Activated CD4-positive, CD25-positive, alpha-beta regulatory T cell (primary cell): ENCODE measurements at regions not wholly inside any gene's neighbourhood (a gene's known extent, or its start where the extent isn't known, plus 50 kb on each side); places are given as distances from the start of the nearest gene placed in this dataset.

Experiments used
- DNase-seq, 4 experiments: peaks; one replicate each; lab custom pipeline; 2025; lab: John Stamatoyannopoulos, UW

GRCh38 chr1:29457496-29458368, 221.4 kb downstream of the PTPRU start:
- no peak for DNase-seq

GRCh38 chr1:29456685-29457435, 220.5 kb downstream of the PTPRU start:
- no peak for DNase-seq

- no peak for DNase-seq
These were observed 219.5 kb downstream of the PTPRU start for GRCh38 chr1:29455781-29456180.

- DNase-seq, result no peak
These were observed 218.5 kb downstream of the PTPRU start for GRCh38 chr1:29454616-29455380.

- no peak for DNase-seq
These were observed 217.3 kb downstream of the PTPRU start for GRCh38 chr1:29453502-29454240.

- DNase-seq, result no peak
These were observed 216.3 kb downstream of the PTPRU start for GRCh38 chr1:29452463-29453230.

GRCh38 chr1:29451368-29451892, 215.1 kb downstream of the PTPRU start:
- no peak for DNase-seq

- DNase-seq, result no peak
These were observed 214.3 kb downstream of the PTPRU start for GRCh38 chr1:29450591-29450990.

- no peak for DNase-seq
These were observed 212.3 kb downstream of the PTPRU start for GRCh38 chr1:29448456-29449235.

- no peak for DNase-seq
These were observed 211.0 kb downstream of the PTPRU start for GRCh38 chr1:29447368-29447767.

- DNase-seq, result no peak
These were observed 208.7 kb downstream of the PTPRU start for GRCh38 chr1:29444782-29445729.

- DNase-seq, result no peak
These were observed 207.9 kb downstream of the PTPRU start for GRCh38 chr1:29444081-29444715.

GRCh38 chr1:29441916-29442668, 205.8 kb downstream of the PTPRU start:
- DNase-seq, result no peak

GRCh38 chr1:29439615-29440014, 203.3 kb downstream of the PTPRU start:
- no peak for DNase-seq

GRCh38 chr1:29438991-29439390, 202.7 kb downstream of the PTPRU start:
- no peak for DNase-seq

- no peak for DNase-seq
These were observed 201.6 kb downstream of the PTPRU start for GRCh38 chr1:29437946-29438345.

- DNase-seq, result no peak
These were observed 200.0 kb downstream of the PTPRU start for GRCh38 chr1:29436181-29436785.
